Activated CD8-positive, alpha-beta memory T cell treated with anti-CD3 and anti-CD28 coated beads for 24 hours (primary cell): ENCODE measurements at regions not wholly inside any gene's neighbourhood (a gene's known extent, or its start where the extent isn't known, plus 50 kb on each side); places are given as distances from the start of the nearest gene placed in this dataset.
"Not testable (repeated sequence)": the region's sequence is repeated elsewhere in the genome, so short reads cannot be mapped to it uniquely, and the experiment has no call there.

Experiments used
- DNase-seq: peaks from one replicate; pipeline ENCODE4 v3.0.0-alpha.2; 2020

DNA sequence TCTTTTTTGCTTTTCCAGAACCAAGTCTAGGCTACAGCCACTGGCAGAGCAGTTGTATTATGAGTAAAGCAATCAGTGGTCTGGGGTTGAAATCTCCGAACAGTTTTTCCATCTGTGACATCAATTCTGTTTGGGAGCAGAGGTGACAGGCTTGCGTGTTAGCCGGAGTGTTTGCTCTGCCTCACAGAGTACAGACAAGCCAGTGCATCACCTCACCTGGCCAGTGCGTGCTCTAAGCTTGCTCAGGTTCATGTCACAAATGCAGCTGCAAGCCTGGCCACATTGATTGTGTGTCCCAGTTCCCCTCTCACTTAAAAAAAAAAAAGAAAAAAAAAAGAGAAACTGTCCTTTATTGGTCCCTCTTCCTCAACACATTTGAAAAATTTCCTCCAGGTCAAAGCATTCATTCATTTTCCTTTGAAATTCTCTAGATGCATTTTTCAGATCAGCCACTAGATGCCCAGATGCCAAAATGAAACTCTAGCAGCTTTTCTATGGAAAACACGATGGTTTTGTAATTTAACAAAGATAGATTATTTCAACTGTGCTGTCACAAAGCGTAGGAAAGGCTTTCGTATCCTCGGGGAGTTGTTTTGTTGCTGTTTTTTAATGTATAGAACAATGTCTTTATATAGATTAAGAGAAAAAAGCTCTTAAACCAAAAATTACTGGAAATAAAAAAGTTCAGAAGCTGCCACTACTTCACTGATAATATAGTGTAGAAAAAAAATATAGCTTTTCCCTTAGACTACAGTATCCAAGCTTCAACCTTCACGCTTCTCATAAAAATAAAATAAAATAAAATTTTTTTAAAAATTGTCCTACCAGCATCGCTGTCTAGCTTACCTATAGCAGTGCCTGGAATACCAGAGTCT is 585.5 kb downstream of the TLE1 start:
- no peak for DNase-seq

DNA sequence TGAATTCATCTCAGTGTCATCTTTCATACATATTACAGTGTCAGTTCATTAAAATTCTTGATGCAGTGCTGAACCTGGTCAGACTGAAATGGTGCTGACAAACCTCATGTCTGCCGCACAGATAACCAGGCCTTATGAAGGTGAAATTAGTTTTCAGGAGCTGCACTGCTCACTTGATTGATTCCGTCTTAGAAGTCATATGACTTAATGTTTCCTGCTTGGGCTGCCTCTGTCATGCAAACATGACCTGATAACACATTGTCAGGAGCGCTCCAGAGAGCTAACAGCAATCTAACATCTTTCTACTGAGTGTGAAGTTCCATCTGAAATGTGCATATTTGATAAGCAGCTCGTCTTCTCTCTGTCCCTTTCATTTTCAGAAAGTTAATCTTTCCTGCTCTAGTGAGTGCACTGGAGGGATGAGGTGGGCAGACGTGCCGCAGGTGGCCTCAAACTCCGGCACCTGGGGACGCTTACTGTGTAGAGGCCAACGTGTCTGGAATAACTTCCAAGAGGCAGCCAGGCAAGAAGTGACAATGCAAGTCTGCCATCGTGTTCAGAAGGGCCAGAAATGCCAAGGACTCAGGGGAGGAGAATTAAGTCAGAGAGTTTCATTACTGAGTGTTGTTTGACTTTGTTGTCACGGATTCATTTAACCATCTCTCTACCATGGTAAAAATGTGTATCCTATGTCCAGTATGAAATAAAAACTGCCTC is 592.1 kb downstream of the TLE1 start:
- no peak for DNase-seq

GRCh38 chr9:81096625-81097024 is 592.7 kb downstream of the TLE1 start:
- DNase-seq = no peak

DNA sequence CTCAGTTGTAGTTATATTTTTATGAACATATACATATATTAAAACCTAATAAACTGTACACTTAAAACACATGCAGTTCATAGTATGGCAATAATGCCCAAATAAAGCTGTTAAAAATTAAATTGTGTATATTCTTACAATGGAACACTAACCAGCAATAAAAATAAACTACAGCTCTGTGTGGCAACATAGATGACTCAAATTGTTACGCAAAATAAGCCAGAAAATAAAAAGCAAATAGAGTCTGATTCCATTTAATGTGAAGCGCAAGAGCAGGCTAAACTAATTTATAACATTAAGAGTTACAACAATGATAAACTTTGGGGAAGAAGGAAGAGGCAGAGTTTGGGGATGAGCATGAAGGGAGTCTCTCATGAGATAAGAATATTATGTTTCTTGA is 597.3 kb downstream of the TLE1 start:
- DNase-seq = no peak

GRCh38 chr9:81088341-81088740 is 601.0 kb downstream of the TLE1 start:
- DNase-seq = no peak

- DNase-seq = no peak
These were observed 602.9 kb downstream of the TLE1 start for GRCh38 chr9:81086416-81086815.

DNA sequence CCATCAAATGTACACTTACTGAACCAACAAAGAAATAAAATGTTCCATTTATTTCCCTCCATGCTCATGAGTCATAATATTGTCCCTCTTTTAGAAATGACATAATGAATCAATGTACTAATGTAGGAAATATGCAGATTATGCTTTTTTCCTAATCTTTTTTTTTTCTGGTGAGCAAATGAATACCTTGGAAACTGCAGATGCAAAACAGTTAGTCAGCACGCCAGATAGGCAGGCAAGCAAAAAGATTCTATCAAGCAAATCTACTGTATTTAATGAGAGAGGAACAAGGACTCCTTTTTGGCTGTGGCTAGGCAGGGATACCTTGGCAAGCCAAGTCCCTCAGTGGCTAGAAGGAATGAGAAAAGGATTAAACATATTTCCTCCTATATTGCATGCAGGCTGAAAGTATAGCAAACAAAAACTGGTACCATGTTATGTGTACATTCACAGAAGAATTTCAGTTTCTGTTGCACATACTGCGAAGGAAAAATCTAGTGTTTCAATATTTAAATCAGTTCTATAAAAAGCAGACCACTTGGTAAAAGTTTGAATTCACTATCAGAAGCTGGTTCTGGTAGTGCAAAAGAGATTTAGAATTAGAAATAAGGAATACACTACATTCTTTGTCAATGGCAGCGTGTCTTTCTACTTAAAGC is 605.4 kb downstream of the TLE1 start:
- no peak for DNase-seq

DNA sequence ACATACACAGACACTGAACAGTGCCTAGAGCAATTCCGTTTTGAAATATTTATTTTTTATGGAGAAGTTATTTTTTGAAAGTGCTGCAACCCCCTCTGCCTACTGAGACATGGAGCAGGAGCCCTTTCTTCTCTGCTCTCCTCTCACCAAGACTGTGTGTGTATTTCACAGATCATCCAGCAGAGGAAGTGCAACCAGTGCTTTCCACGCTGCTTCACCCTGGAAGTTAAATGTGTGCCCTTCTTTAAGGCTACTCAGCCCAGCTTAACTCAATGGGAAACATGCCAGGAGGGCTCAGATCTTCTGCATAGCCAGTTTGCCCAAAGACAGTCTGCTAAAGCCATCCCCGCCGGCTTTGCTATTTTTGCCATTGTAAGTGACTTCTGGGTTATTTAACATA is 606.3 kb downstream of the TLE1 start:
- DNase-seq = no peak

- DNase-seq = no peak
These were observed 607.1 kb downstream of the TLE1 start for GRCh38 chr9:81082221-81082620.

DNA sequence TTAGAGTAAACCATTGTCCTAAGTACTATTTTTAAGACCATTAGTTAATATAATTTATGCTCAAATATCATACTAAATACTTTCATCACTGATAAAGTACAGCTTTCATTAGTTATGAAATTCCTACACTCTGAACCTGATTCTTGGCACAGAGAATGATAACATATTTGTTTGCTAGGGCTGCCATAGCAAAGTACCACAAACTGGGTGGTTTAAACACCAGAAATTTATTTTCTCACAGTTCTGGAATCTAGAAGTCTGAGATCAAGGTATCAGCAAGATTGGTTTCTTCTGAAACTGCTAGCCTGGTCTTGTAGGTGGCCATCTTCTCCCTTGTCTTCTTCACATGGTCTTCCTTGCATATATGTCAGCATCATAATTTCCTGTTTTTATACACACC is 608.4 kb downstream of the TLE1 start:
- DNase-seq = no peak

DNA sequence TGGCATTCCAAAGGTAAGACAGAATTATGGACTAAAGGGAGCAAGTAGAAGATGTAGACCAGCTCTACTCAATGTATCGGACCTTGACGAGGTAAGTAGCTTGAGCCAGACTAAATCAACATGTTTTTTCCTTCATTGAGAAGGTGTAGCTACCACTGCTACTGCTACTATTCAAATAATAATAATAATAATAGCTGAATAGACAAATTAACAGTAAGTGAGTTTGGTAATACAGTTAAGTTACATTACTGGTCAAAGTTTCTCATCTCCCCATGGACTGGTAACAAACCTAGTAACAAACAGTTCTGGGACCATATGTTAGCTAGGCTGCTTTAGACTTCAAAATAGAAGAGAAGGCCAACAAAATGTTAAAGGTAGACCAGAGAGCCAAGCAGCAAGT is 609.2 kb downstream of the TLE1 start:
- no peak for DNase-seq

DNA sequence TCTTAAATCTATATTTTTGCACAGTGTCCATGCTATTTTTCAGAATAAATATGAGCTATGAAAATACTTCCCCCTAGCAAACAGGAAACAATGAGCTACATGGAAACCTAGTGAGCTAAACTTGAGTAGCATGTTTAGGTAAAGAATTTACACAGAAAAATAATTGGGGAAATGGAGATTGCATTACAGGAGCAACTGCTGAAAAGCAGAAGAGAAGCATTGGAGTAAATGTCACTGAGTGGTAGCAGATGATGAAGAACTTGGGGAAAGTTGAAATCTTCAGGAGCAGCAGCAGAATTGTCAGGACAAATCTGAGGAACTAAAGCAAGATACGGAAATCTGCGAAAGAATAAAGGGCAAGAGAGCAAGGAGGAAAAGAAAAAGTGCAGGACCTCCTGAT is 610.3 kb downstream of the TLE1 start:
- no peak for DNase-seq

DNA sequence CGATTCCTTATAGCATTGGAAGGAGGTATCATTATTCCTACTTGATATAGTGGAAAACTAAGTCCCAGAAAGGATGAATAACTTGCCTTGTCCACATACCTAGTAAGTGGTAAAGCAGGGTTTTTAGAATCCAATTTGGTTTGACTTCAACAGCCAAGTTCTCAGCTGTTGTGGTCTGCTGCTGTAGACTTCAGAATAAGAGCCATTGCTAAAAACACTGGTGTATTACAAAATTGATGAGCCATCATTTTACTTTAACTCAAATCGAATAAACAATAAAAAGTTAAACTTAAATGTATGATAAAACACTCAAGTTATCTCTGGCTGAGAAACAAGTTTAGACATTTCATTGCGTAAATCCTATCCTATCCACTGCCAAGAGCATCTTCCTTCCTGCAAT is 610.8 kb downstream of the TLE1 start:
- no peak for DNase-seq

GRCh38 chr9:81077572-81077971 is 611.8 kb downstream of the TLE1 start:
- no peak for DNase-seq

DNA sequence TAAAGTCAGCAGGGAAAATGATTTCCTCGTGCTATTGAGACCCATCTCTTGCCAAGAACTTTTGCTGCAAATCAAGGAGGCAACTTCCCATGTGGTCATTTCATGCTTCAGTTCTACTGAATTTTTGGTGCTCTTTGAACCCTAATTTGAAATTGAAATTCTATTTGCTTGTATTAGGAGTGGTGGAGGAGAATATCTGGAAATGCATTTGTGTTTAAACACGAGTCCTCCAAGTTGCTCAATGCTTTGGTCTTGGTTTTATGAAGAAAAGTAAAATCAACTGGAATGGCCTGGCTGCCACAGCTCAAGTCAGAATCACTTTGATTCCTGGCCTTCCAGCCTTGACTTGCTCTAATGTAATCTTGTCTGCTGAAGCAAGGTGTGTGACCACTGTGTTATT is 613.2 kb downstream of the TLE1 start:
- DNase-seq = no peak

- no peak for DNase-seq
These were observed 615.1 kb downstream of the TLE1 start for GRCh38 chr9:81074221-81074620.

- DNase-seq = no peak
These were observed 615.5 kb downstream of the TLE1 start for GRCh38 chr9:81073821-81074220.

- no peak for DNase-seq
These were observed 616.6 kb downstream of the TLE1 start for GRCh38 chr9:81072758-81073157.

DNA sequence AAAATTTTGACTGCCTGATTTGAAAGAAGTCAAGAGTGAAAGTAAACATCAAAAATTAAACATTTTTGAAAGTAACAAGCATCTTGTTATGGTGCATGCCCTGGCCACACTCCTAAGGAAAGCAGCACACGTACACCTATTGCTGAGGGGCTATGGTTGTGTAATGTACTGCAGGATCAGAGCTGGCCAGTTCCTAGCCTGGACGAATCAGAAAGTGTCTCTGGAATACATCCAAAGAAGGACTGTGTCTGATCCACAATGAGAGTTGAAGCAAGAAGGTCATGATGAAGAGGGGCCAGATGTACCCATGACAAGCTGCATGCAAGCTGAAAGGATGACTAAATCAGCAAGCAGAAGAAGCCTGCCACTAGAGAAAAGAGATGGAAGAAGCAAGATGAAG is 618.2 kb downstream of the TLE1 start:
- DNase-seq = no peak

- no peak for DNase-seq
These were observed 618.7 kb downstream of the TLE1 start for GRCh38 chr9:81070689-81071088.

- DNase-seq = no peak
These were observed 619.4 kb downstream of the TLE1 start for GRCh38 chr9:81069923-81070322.

GRCh38 chr9:81069038-81069795 is 620.1 kb downstream of the TLE1 start:
- DNase-seq = no peak

DNA sequence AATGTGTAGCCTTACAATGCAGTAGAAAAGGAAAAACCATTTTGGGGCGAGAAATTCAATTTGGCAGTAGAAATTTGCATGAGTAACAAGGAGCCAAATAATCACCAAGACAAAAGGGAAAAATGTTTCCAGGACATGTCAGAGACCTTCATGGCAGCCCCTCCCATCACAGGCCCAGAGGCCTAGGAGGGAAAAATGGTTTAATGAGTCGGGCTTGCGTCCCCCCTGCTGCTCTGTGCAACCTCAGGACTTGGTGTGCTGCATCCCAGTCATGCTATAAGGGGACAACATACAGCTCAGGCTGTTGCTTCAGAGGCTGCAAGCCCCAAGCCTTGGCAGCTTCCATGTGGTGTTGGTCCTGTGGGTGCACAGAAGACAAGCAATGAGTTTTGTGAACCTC is 626.4 kb downstream of the TLE1 start:
- not testable (repeated sequence) for DNase-seq
